H1 (cell line): ENCODE measurements at regions not wholly inside any gene's neighbourhood (a gene's known extent, or its start where the extent isn't known, plus 50 kb on each side); places are given as distances from the start of the nearest gene placed in this dataset.
A peak's percentile ranks its signal among the peaks of the same experiment; 100 is the strongest.

ENCODE experiments used
- CTCF ChIA-PET: fragments of 300-600 bp; sonication (Branson Sonifier 250); formaldehyde crosslinking; loops from one replicate; lab custom pipeline; 2021; ENCODE audit not compliant: partially characterized antibody; lab: Charles Lee
- POLR2A ChIA-PET: fragments of 300-600 bp; sonication (Branson Sonifier 250); formaldehyde crosslinking; loops from one replicate; lab custom pipeline; 2021; ENCODE audit warnings: inconsistent platforms; ENCODE audit not compliant: partially characterized antibody; lab: Charles Lee
- DNase-seq, 2 experiments: peaks; one replicate each; pipeline versions ENCODE4 v3.0.0 to v3.0.0-alpha.2; 2010 to 2022; ENCODE audit warnings: low spot score in 2 of 2, low read depth in 1 of 2, mixed read lengths in 1 of 2
- FAIRE-seq: peaks from 2 replicates; lab custom pipeline; 2011; peaks lifted over from hg19 to GRCh38; lab: Jason Lieb, UNC
- H2AFZ ChIP-seq: 2 replicates; pipeline ENCODE4 v1.8.1; 2012; ENCODE audit warnings: low read length, inconsistent platforms
- H2AK5ac ChIP-seq: 2 replicates; pipeline ENCODE4 v1.6.1; 2013; ENCODE audit warnings: low read depth, low read length
- H2BK120ac ChIP-seq: replicated peaks from 2 replicates; pipeline ENCODE3; 2013; ENCODE audit warnings: low read depth, low read length, inconsistent platforms
- H2BK12ac ChIP-seq: 2 replicates; pipeline ENCODE4 v1.6.1; 2013; ENCODE audit warnings: low read depth, low read length
- H2BK15ac ChIP-seq: 2 replicates; pipeline ENCODE4 v1.6.1; 2013; ENCODE audit warnings: low read length
- H2BK20ac ChIP-seq: 2 replicates; pipeline ENCODE4 v1.6.1; 2013; ENCODE audit warnings: low read length
- H2BK5ac ChIP-seq: 2 replicates; pipeline ENCODE4 v1.6.1; 2013; ENCODE audit warnings: low read depth, low read length
- H3K14ac ChIP-seq: 2 replicates; pipeline ENCODE4 v1.6.1; 2013; ENCODE audit warnings: inconsistent platforms; ENCODE audit not compliant: insufficient read length
- H3K18ac ChIP-seq: 2 replicates; pipeline ENCODE4 v1.6.1; 2013; ENCODE audit warnings: low read length; ENCODE audit errors: extremely low read depth
- H3K23ac ChIP-seq: 2 replicates; pipeline ENCODE4 v1.6.1; 2013; ENCODE audit warnings: inconsistent platforms; ENCODE audit not compliant: insufficient read length
- H3K23me2 ChIP-seq: 2 replicates; pipeline ENCODE4 v1.6.1; 2013; ENCODE audit warnings: low read depth, low read length
- H3K27ac ChIP-seq: 2 replicates; pipeline ENCODE4 v1.6.1; 2011; ENCODE audit warnings: low read depth, low read length, inconsistent platforms
- H3K27me3 ChIP-seq, 4 experiments: replicated peaks in 1 of 4; 1 replicate in 1 of 4; 2 replicates in 3 of 4; pipeline versions ENCODE4 v1.6.1 to v1.8.1; 2011 to 2013; ENCODE audit warnings: low read length in 3 of 4, mild to moderate bottlenecking in 3 of 4, inconsistent platforms in 2 of 4, mixed read lengths in 2 of 4, moderate library complexity in 1 of 4; ENCODE audit not compliant: control insufficient read depth in 3 of 4, insufficient read depth in 3 of 4; ENCODE audit errors: extremely low read depth in 1 of 4
- H3K36me3 ChIP-seq, 4 experiments: 2 replicates each; pipeline versions ENCODE4 v1.6.1 to v1.8.1; 2011 to 2013; ENCODE audit warnings: mild to moderate bottlenecking in 4 of 4, low read length in 3 of 4, moderate library complexity in 2 of 4, control low read depth in 1 of 4, inconsistent platforms in 1 of 4; ENCODE audit not compliant: insufficient read depth in 4 of 4, control insufficient read depth in 2 of 4
- H3K4ac ChIP-seq: replicated peaks from 2 replicates; pipeline ENCODE3; 2013; ENCODE audit warnings: low read length, low read depth, mixed read lengths, inconsistent platforms; ENCODE audit not compliant: insufficient read length
- H3K4me1 ChIP-seq, 4 experiments: replicated peaks in 1 of 4; 1 replicate in 1 of 4; 2 replicates in 3 of 4; pipeline versions ENCODE4 v1.6.1 to v1.8.1; 2011 to 2013; ENCODE audit warnings: low read length in 3 of 4, inconsistent platforms in 2 of 4, mixed read lengths in 1 of 4; ENCODE audit not compliant: insufficient read depth in 4 of 4, control insufficient read depth in 3 of 4
- H3K4me2 ChIP-seq, 2 experiments: 2 replicates each; pipeline versions ENCODE4 v1.6.1 to v1.8.1; 2011 to 2013; ENCODE audit warnings: low read depth in 2 of 2, low read length in 2 of 2, control low read depth in 1 of 2, inconsistent platforms in 1 of 2, mild to moderate bottlenecking in 1 of 2; ENCODE audit not compliant: insufficient read depth in 1 of 2
- H3K4me3 ChIP-seq, 4 experiments: fragments of 200-600, 300-600 bp in 1 of 4; sonication (generic), shearing (Covaris generic), sonication (Bioruptor Twin) in 1 of 4; 2 replicates each; pipeline versions ENCODE4 v1.5.1 to v1.8.1; 2011 to 2016; ENCODE audit warnings: low read length in 4 of 4, low read depth in 3 of 4, control low read depth in 2 of 4, inconsistent platforms in 2 of 4, mild to moderate bottlenecking in 2 of 4, mixed read lengths in 1 of 4, moderate library complexity in 1 of 4; ENCODE audit not compliant: insufficient read depth in 2 of 4; ENCODE audit errors: extremely low read depth in 1 of 4
- H3K56ac ChIP-seq: replicated peaks from 2 replicates; pipeline ENCODE3; 2013; ENCODE audit warnings: low read depth, mild to moderate bottlenecking, mixed read lengths, low read length, inconsistent platforms; ENCODE audit not compliant: insufficient read length
- H3K79me1 ChIP-seq: 2 replicates; pipeline ENCODE4 v1.6.1; 2013; ENCODE audit warnings: low read depth, low read length, control low read depth
- H3K79me2 ChIP-seq, 2 experiments: 2 replicates each; pipeline versions ENCODE4 v1.6.1 to v1.8.1; 2012 to 2013; ENCODE audit warnings: low read length in 2 of 2, mild to moderate bottlenecking in 2 of 2, inconsistent platforms in 1 of 2; ENCODE audit not compliant: insufficient read depth in 2 of 2, control insufficient read depth in 1 of 2
- H3K9ac ChIP-seq, 4 experiments: replicated peaks in 1 of 4; 1 replicate in 1 of 4; 2 replicates in 3 of 4; pipeline versions ENCODE4 v1.6.1 to v1.8.1; 2011 to 2013; ENCODE audit warnings: low read depth in 3 of 4, low read length in 3 of 4, control low read depth in 2 of 4, mild to moderate bottlenecking in 2 of 4, moderate library complexity in 2 of 4, inconsistent platforms in 1 of 4; ENCODE audit errors: extremely low read depth in 1 of 4
- H3K9me3 ChIP-seq, 2 experiments: 2 replicates each; pipeline versions ENCODE4 v1.6.1 to v1.8.1; 2012 to 2013; ENCODE audit warnings: mild to moderate bottlenecking in 2 of 2, moderate library complexity in 2 of 2, control low read depth in 1 of 2, inconsistent platforms in 1 of 2, low read depth in 1 of 2, low read length in 1 of 2, mixed read lengths in 1 of 2; ENCODE audit not compliant: insufficient read depth in 2 of 2
- H4K20me1 ChIP-seq, 2 experiments: replicated peaks in 1 of 2; 2 replicates each; pipeline versions ENCODE3 to v1.8.1; 2011 to 2013; ENCODE audit warnings: inconsistent platforms in 2 of 2, low read length in 2 of 2, mild to moderate bottlenecking in 1 of 2; ENCODE audit not compliant: insufficient read depth in 2 of 2, control insufficient read depth in 1 of 2
- H4K5ac ChIP-seq: 2 replicates; pipeline ENCODE4 v1.6.1; 2013; ENCODE audit warnings: low read length, low read depth, mixed read lengths, inconsistent platforms; ENCODE audit not compliant: insufficient read length
- H4K8ac ChIP-seq: 2 replicates; pipeline ENCODE4 v1.8.0; 2013; ENCODE audit warnings: mild to moderate bottlenecking, moderate library complexity, low read length, inconsistent platforms; ENCODE audit not compliant: insufficient read depth; ENCODE audit errors: extremely low read depth
- H4K91ac ChIP-seq: replicated peaks from 2 replicates; pipeline ENCODE3; 2013; ENCODE audit warnings: low read length, mixed read lengths, inconsistent platforms; ENCODE audit not compliant: insufficient read length
- WGBS, 2 experiments: shearing (Covaris generic) in 1 of 2; methylation state at CpG; one replicate each; pipeline versions ENCODE4 v1.1.6 to v1.1.7; 2013 to 2015; ENCODE audit warnings: low lambda C conversion rate in 2 of 2, mixed read lengths in 2 of 2, inconsistent platforms in 1 of 2, low coverage in 1 of 2, missing lambda C conversion rate in 1 of 2; ENCODE audit not compliant: insufficient replicate concordance in 2 of 2, insufficient coverage in 1 of 2, insufficient read length in 1 of 2; ENCODE audit errors: extremely low coverage in 1 of 2, missing lambda C conversion rate in 1 of 2; 5-methylcytosine and 5-hydroxymethylcytosine counted together

- ChIA-PET POLR2A (interaction anchor here (0.7 kb wide), 1 partner anchor 8 kb away, joined by 3 read pairs; no protein-coding TSS in a partner anchor), CTCF (interaction anchor here (0.6 to 2.0 kb wide), 3 partner anchors 10 to 214 kb away, joined by 3 to 6 read pairs (median 3); no protein-coding TSS in a partner anchor)
- FAIRE-seq: no peak
These were observed 666.8 kb downstream of the ACTL7B start for GRCh38 chr9:108188976-108189375.

More at GRCh38 chr9:108188976-108189375, 666.8 kb downstream of the ACTL7B start:
- H3K56ac ChIP-seq: no peak overlapping the region
- H2BK15ac ChIP-seq: no peak overlapping the region
- H3K79me2 ChIP-seq: no peaks in the 10 kb centered on the region
- H4K5ac ChIP-seq: no peak overlapping the region
- peaks cover 0 to 2% (median 0%) of the 10 kb centered on the region in 4 experiments; a peak in 2 of 7 replicates for H3K4me1 ChIP-seq
- no peak overlapping the region for H4K8ac ChIP-seq
- H3K4me3 ChIP-seq: no peak overlapping the region
- H3K9ac ChIP-seq: no peak overlapping the region
- no peaks in the 10 kb centered on the region for H3K27me3 ChIP-seq
- DNase-seq: no peak
- no peak overlapping the region for H3K27ac ChIP-seq
- no peak overlapping the region for H2AK5ac ChIP-seq
- no peaks in the 10 kb centered on the region; the same call in 1 of the 2 replicates for H3K23me2 ChIP-seq
- no peak overlapping the region for H3K4me2 ChIP-seq
- no peak overlapping the region for H2BK5ac ChIP-seq
- H3K79me1 ChIP-seq: no peaks in the 10 kb centered on the region
- no peak overlapping the region for H3K14ac ChIP-seq
- no peaks in the 10 kb centered on the region for H4K20me1 ChIP-seq
- 0 out of 2 replicates have a peak overlapping the region, but pooled peaks have one; percentile 16 for H2AFZ ChIP-seq
- no peak overlapping the region for H2BK20ac ChIP-seq
- no peak overlapping the region for H2BK12ac ChIP-seq
- no peak overlapping the region for H3K18ac ChIP-seq
- no peak overlapping the region for H2BK120ac ChIP-seq
- no peak overlapping the region for H3K23ac ChIP-seq
- no peak overlapping the region for H4K91ac ChIP-seq
- WGBS, 2 experiments: 92% methylated on average over 2 of the region's 2 CpGs; no CpG with 5 or more reads in 1 of the 2 experiments
- H3K9me3 ChIP-seq: no peaks in the 10 kb centered on the region
- H3K4ac ChIP-seq: no peak overlapping the region
- H3K36me3 ChIP-seq: no peaks in the 10 kb centered on the region
